Prostate gland (tissue), 2 donors: ENCODE measurements at regions not wholly inside any gene's neighbourhood (a gene's known extent, or its start where the extent isn't known, plus 50 kb on each side); places are given as distances from the start of the nearest gene placed in this dataset.

Source experiments
- CTCF ChIP-seq, 4 experiments: fragments of 200-600 bp in 2 of 4; fragments of 450-650 bp in 2 of 4; sonication (generic) in 2 of 4; IDR thresholded peaks; 1 replicate in 3 of 4; 2 replicates in 1 of 4; pipeline ENCODE4 v1.5.1; 2016 to 2019; ENCODE audit warnings: antibody characterized with exemption in 4 of 4, mild to moderate bottlenecking in 2 of 4, moderate library complexity in 2 of 4
- POLR2A ChIP-seq: fragments of 450-650 bp; IDR thresholded peaks from one replicate; pipeline ENCODE4 v1.6.1; 2016; ENCODE audit warnings: antibody characterized with exemption, mild to moderate bottlenecking
- POLR2AphosphoS5 ChIP-seq: sonication (generic); formaldehyde crosslinking; IDR thresholded peaks from one replicate; pipeline ENCODE4 v1.6.1; 2017; ENCODE audit warnings: antibody characterized with exemption

- no peak for TF ChIP-seq CTCF (IDR thresholded peaks at IDR 0.05)
- TF ChIP-seq POLR2AphosphoS5, result peak; percentile 91
- TF ChIP-seq POLR2A, result peak; percentile 86
These were observed 219.1 kb downstream of the RTP5 start for GRCh38 chr2:242088471-242089212.
